ENCODE measurements at regions not wholly inside any gene's neighbourhood (a gene's known extent, or its start where the extent isn't known, plus 50 kb on each side); places are given as distances from the start of the nearest gene placed in this dataset.

DNA sequence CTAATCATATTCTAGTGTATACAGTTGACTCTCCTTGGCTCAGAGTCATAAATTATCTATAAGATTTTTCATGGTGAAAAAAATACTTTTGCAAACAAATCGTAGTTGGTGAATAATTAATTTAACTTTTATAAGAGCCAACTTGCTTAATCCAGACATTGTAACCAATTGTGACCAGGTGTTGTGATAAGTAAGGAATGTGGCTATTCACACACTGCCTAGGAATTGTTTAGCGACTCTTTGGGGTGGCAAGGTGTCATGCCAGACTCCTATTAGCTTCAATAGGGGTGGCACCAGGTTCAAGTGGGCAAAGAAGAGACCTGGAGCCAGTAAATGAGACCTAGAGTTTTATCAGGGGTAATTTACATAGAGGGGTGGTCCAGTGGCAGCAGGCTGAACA lies 344.7 kb upstream of the PKDCC start:
- TF ChIP-seq, protein P1, sequence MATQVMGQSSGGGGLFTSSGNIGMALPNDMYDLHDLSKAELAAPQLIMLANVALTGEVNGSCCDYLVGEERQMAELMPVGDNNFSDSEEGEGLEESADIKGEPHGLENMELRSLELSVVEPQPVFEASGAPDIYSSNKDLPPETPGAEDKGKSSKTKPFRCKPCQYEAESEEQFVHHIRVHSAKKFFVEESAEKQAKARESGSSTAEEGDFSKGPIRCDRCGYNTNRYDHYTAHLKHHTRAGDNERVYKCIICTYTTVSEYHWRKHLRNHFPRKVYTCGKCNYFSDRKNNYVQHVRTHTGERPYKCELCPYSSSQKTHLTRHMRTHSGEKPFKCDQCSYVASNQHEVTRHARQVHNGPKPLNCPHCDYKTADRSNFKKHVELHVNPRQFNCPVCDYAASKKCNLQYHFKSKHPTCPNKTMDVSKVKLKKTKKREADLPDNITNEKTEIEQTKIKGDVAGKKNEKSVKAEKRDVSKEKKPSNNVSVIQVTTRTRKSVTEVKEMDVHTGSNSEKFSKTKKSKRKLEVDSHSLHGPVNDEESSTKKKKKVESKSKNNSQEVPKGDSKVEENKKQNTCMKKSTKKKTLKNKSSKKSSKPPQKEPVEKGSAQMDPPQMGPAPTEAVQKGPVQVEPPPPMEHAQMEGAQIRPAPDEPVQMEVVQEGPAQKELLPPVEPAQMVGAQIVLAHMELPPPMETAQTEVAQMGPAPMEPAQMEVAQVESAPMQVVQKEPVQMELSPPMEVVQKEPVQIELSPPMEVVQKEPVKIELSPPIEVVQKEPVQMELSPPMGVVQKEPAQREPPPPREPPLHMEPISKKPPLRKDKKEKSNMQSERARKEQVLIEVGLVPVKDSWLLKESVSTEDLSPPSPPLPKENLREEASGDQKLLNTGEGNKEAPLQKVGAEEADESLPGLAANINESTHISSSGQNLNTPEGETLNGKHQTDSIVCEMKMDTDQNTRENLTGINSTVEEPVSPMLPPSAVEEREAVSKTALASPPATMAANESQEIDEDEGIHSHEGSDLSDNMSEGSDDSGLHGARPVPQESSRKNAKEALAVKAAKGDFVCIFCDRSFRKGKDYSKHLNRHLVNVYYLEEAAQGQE (IDR thresholded peaks at IDR 0.05), result no peak
- TF ChIP-seq, protein P2, sequence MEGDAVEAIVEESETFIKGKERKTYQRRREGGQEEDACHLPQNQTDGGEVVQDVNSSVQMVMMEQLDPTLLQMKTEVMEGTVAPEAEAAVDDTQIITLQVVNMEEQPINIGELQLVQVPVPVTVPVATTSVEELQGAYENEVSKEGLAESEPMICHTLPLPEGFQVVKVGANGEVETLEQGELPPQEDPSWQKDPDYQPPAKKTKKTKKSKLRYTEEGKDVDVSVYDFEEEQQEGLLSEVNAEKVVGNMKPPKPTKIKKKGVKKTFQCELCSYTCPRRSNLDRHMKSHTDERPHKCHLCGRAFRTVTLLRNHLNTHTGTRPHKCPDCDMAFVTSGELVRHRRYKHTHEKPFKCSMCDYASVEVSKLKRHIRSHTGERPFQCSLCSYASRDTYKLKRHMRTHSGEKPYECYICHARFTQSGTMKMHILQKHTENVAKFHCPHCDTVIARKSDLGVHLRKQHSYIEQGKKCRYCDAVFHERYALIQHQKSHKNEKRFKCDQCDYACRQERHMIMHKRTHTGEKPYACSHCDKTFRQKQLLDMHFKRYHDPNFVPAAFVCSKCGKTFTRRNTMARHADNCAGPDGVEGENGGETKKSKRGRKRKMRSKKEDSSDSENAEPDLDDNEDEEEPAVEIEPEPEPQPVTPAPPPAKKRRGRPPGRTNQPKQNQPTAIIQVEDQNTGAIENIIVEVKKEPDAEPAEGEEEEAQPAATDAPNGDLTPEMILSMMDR (IDR thresholded peaks at IDR 0.05; ENCODE audit: low read depth, low read length, missing input control), result no peak
- TF ChIP-seq GABPA (IDR thresholded peaks at IDR 0.05 in 1 of 2, conservative IDR thresholded peaks at IDR 0.05 in 1 of 2), result no peak
